ENCODE measurements at regions not wholly inside any gene's neighbourhood (a gene's known extent, or its start where the extent isn't known, plus 50 kb on each side); places are given as distances from the start of the nearest gene placed in this dataset.

GRCh38 chr2:199589306-199589705 lies 131.6 kb upstream of the SATB2 start:
- H3K36me3 ChIP-seq (ENCODE audit: control insufficient read depth, insufficient read depth, low read length) = no peaks in the 10 kb centered on the region
- Mint-ChIP-seq H3K9me3 (ENCODE audit: unreplicated experiment) (no peaks in the 10 kb centered on the region), H3K27me3 (ENCODE audit: insufficient read depth, unreplicated experiment) (peaks cover 6% of the 10 kb centered on the region), H3K4me1 (ENCODE audit: low read depth, unreplicated experiment) (no peaks in the 10 kb centered on the region), H3K27ac (ENCODE audit: unreplicated experiment) (no peak overlapping the region), H3K36me3 (ENCODE audit: insufficient read depth, unreplicated experiment) (no peaks in the 10 kb centered on the region), H3K4me3 (ENCODE audit: unreplicated experiment) (no peak overlapping the region)
- H3K4me3 ChIP-seq (ENCODE audit: low read depth, low read length) = no peak overlapping the region
- DNase-seq = no peak
- H3K9me3 ChIP-seq = no peaks in the 10 kb centered on the region
- H3K27me3 ChIP-seq (replicated peaks; ENCODE audit: control insufficient read depth, insufficient read depth, low read length) = no peaks in the 10 kb centered on the region
- TF ChIP-seq CTCF (IDR thresholded peaks at IDR 0.05; ENCODE audit: insufficient read depth in 1 of 2, low read depth in 1 of 2, low read length in 1 of 2, severe bottlenecking in 1 of 2, unreplicated experiment in 1 of 2) = no peak
- no TSS peak for BruUV-seq (replicated peaks)
- ChIA-PET CTCF (no interaction called here), POLR2A (no interaction called here)
- H3K4me1 ChIP-seq = no peaks in the 10 kb centered on the region
- intact Hi-C loops (cut with micrococcal nuclease; ENCODE audit: unreplicated experiment) = no loop called here

- Histone ChIP-seq H3K4me3 (ENCODE audit: low read depth, low read length) (no peak overlapping the region), H3K9me3 (no peaks in the 10 kb centered on the region), H3K27me3 (replicated peaks; ENCODE audit: control insufficient read depth, insufficient read depth, low read length) (no peaks in the 10 kb centered on the region), H3K36me3 (ENCODE audit: control insufficient read depth, insufficient read depth, low read length) (no peaks in the 10 kb centered on the region), H3K4me1 (peaks cover 4% of the 10 kb centered on the region; the same call in 1 of the 2 replicates)
- H3K4me3 Mint-ChIP-seq (ENCODE audit: unreplicated experiment) = no peak overlapping the region
- intact Hi-C loops (cut with micrococcal nuclease; ENCODE audit: unreplicated experiment) = no loop called here
- no peak for DNase-seq
- peaks cover 6% of the 10 kb centered on the region for H3K27me3 Mint-ChIP-seq (ENCODE audit: insufficient read depth, unreplicated experiment)
- H3K9me3 Mint-ChIP-seq (ENCODE audit: unreplicated experiment) = no peaks in the 10 kb centered on the region
- BruUV-seq (replicated peaks) = no TSS peak
- ChIA-PET CTCF (no interaction called here), POLR2A (no interaction called here)
- no peak overlapping the region for H3K27ac Mint-ChIP-seq (ENCODE audit: unreplicated experiment)
- H3K4me1 Mint-ChIP-seq (ENCODE audit: low read depth, unreplicated experiment) = no peaks in the 10 kb centered on the region
- H3K36me3 Mint-ChIP-seq (ENCODE audit: insufficient read depth, unreplicated experiment) = no peaks in the 10 kb centered on the region
- TF ChIP-seq CTCF (IDR thresholded peaks at IDR 0.05; ENCODE audit: insufficient read depth in 1 of 2, low read depth in 1 of 2, low read length in 1 of 2, severe bottlenecking in 1 of 2, unreplicated experiment in 1 of 2) = no peak
Measured at GRCh38 chr2:199588054-199588453, 130.3 kb upstream of the SATB2 start.

- H3K9me3 Mint-ChIP-seq (ENCODE audit: unreplicated experiment) = no peaks in the 10 kb centered on the region
- no peak overlapping the region for H3K4me3 Mint-ChIP-seq (ENCODE audit: unreplicated experiment)
- Histone ChIP-seq H3K4me3 (ENCODE audit: low read depth, low read length) (no peak overlapping the region), H3K27me3 (replicated peaks; ENCODE audit: control insufficient read depth, insufficient read depth, low read length) (no peaks in the 10 kb centered on the region), H3K4me1 (peaks cover 6% of the 10 kb centered on the region), H3K36me3 (ENCODE audit: control insufficient read depth, insufficient read depth, low read length) (no peaks in the 10 kb centered on the region), H3K9me3 (no peaks in the 10 kb centered on the region)
- no peak overlapping the region for H3K27ac Mint-ChIP-seq (ENCODE audit: unreplicated experiment)
- peaks cover 5% of the 10 kb centered on the region for H3K4me1 Mint-ChIP-seq (ENCODE audit: low read depth, unreplicated experiment)
- ChIA-PET CTCF (no interaction called here), POLR2A (no interaction called here)
- BruUV-seq (replicated peaks) = no TSS peak
- DNase-seq = no peak
- H3K36me3 Mint-ChIP-seq (ENCODE audit: insufficient read depth, unreplicated experiment) = no peaks in the 10 kb centered on the region
- intact Hi-C loops (cut with micrococcal nuclease; ENCODE audit: unreplicated experiment) = no loop called here
- peaks cover 10% of the 10 kb centered on the region for H3K27me3 Mint-ChIP-seq (ENCODE audit: insufficient read depth, unreplicated experiment)
- no peak for TF ChIP-seq CTCF (IDR thresholded peaks at IDR 0.05; ENCODE audit: insufficient read depth in 1 of 2, low read depth in 1 of 2, low read length in 1 of 2, severe bottlenecking in 1 of 2, unreplicated experiment in 1 of 2)
Measured at GRCh38 chr2:199586646-199587045, 128.9 kb upstream of the SATB2 start.

Data from Caco-2 (cell line).